NCI-H226 (cell line): ENCODE measurements at regions not wholly inside any gene's neighbourhood (a gene's known extent, or its start where the extent isn't known, plus 50 kb on each side); places are given as distances from the start of the nearest gene placed in this dataset.
"Not testable (repeated sequence)": the region's sequence is repeated elsewhere in the genome, so short reads cannot be mapped to it uniquely, and the experiment has no call there.

ENCODE experiments used
- DNase-seq: peaks from one replicate; pipeline ENCODE4 v3.0.0-alpha.2; 2015

DNA sequence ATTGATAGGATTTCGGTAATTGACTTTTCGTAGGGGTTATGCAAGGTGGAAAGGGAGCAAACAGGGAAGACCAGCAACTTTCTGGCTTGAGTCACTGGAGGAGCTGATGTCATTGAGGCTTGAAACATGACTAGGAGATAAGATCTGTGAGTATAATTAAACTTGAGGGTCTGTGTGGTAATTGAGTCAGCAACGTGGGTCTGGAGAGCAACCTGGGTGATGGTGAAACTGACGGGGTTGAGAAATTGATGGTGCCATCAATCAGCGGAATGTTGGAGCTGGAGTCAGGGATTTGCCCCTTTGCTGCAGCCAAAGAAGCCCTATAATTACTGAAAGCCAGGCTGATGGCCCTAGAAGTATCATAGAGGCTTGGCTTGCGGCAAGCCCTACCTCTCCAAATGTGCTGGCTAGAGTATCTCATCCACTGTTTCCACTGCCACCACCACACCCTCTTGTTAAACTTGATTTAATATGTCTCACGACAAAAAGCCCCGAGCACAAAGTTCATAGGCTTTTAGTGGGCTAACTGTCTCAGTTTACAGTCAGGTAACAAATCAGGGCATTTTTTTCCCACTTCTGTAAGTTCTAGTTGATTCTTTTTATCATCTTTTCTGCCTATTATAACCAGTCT lies 186.9 kb upstream of the ELAC2 start:
- no peak for DNase-seq

DNA sequence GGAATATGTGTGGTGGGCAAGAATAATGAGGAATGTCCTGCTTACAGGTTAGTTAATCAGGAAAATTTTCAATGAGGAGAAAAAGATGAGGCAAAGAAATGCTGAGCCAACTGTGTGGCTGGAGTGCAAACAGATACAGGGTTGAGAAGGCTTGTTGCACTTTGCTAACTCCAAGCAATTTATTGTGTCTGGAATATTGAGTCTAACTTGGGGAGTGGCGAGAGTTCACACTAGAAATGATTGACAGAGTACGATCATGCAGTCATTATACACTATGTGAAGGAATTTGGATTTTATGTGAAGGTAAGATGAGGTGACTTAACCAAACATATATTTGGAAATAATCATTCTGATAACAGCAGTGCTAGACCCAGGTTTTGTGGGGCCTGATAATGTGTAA lies 185.0 kb upstream of the ELAC2 start:
- DNase-seq, result no peak

DNA sequence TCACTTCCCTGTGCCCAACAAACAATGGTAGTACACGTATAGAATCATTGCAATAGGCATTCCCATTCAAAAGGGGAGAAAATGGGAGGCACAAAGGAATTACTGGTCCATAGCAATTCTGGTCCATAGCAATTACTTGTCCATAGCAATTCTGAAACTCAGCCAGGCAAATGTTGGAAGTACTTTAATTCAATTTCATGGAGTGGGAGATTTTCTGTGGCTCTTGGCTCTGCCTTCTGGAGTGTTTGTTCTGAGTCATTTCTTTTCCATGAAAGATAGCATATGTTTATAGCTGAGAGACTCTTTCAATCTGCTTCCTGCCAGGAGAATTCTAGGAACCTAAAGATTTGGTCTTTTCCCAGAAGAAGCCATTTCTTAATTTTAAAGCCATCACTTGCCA lies 182.8 kb upstream of the ELAC2 start:
- DNase-seq, result no peak

DNA sequence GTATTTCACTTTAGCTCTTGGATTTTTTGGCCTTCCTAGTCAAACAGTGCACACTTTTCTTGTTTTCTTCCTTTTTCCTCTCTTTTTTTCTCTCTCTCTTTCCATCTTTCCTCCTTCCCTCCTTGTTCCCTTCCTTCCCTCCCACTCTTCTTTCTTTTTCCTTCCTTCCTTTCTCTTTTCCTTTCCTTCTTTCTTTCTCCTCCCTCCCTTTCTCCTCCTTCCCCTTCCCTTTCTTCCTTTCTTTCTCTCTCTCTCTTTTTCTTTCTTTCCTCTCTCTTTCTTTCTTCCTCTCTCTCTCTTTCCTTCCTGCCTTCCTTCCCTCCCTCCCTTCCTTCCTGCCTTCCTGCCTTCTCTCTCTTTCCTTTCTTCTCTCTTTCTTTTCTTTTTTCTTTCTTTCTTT lies 181.6 kb upstream of the ELAC2 start:
- DNase-seq, result no peak

DNA sequence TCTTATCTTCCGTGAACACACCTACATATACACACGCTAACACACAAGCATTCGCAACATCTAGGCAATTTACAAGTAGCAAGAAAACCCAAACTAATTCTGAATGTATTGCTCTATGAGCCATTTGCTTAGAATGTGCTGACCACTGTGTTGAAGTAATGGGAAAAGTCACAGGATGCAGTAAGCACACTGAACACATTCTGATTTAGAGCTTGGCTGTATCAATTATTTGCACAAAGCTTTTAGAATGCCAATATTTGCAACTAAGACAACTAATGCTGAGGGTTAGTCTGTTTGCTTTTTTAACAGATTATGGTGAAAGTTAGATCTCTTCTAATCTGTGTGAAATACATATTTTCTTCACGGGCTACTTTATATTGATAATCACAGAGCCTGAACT lies 179.8 kb upstream of the ELAC2 start:
- no peak for DNase-seq

DNA sequence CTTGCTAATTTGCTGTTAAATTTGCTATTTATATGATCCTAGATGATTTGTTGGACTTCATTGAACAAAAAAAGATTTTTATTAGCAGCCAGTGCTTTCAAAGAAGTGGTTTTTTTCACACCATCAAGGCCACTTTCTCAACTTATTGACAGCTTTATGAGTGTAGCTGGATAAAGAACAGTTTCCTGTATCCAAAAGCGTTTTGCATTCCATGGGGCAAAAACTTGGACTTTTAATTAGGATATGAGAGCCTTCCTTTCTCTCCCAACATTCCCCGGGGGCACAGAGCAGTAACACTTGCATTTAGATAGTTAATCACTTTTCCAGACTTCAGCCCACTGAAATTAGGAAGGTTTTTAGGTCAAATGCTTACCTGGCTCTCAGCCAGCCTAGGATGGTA lies 177.1 kb upstream of the ELAC2 start:
- DNase-seq, result no peak

DNA sequence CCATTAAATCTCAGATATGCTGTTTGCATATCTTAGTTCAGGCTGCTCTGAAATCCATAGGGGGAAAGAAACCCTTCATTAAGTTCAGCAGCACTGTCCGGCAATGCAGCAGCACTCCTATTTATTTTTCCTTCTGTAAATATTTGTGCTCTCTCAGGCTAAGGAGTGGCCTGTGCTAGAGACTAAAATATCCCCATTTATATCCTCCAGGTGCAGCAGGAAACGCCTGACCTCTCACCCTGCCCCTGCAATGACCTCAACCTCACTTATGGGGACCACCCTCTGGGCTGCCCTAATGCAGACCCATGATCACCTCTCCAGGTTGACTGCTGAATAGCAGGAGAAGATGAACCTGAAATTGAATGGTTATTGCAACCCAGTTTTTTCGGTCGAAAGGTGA lies 165.0 kb upstream of the ELAC2 start:
- no peak for DNase-seq

DNA sequence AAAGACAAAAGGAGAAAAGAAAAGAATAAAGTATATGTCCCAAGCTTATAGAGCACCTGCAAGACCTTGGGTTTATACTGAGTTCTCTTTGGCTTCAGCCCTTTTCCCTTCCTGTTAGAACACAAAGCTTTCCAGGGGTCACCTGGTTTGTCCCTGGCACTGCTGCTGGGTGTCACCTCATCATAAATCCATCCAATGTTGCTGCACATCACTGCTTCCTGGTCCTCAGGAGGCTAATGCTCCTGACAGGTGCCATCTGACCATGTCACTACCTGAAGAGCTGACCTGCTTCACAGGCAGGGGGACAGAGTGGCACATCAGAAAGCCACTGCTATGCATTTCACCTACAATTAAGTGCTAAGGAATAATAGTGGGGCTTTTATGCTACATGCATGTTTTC lies 164.6 kb upstream of the ELAC2 start:
- DNase-seq, result no peak

DNA sequence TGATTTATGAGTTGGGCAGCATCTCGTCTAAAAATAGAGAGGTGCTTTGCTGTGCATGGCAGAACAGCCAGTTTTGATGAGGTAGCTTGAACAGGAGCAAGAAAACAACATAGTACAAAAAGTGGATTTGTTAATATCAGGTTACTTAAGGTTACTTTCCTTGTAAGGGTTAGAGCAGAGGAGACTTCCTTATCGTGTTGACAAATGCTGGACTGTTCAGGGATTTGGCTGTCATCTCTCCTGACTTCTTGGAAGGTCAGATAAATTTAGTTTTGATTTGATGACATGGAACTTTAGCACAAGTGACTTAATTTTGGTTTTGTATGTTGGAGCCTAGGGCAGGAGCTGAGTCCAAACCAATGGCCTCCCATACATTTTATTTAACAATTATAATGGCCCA lies 163.9 kb upstream of the ELAC2 start:
- no peak for DNase-seq

DNA sequence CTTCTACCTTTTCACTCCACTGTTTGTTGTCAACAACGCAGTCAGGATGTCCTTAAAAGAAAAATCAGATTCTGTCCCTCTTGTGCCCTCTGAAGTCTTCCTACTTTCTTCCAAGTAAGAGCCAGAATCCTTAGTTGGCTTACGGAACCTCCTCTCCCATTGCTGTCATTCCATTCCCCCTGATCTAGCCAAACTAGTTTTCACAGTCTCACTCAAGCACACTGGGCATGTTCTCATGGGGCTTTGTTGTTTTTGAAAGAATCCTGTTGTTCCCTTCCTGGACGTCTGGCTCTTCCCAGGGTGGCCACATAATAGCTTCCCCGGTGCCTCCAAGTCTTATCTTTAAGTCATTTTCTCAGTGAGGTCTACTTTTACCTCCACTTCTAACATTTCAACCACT lies 158.6 kb upstream of the ELAC2 start:
- DNase-seq, result no peak

DNA sequence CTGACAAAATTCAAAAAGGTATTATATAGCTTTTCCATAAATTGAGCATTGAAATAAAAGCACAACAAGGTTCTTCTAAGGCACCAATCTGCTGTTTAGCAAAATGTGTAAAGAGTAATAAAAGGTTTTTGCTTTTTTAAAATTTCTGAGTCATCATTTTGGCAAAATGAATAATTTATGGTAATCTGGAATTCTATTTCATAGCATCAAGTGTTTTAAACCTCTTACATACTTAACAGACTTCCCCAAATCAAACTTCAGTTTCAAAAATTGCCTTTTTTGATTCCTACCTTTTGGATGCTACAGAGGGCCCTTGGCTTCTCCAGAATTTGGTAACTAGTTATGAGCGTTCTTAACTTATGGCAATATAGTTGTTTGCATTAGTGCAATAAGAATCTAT lies 154.0 kb upstream of the ELAC2 start:
- DNase-seq, result no peak

DNA sequence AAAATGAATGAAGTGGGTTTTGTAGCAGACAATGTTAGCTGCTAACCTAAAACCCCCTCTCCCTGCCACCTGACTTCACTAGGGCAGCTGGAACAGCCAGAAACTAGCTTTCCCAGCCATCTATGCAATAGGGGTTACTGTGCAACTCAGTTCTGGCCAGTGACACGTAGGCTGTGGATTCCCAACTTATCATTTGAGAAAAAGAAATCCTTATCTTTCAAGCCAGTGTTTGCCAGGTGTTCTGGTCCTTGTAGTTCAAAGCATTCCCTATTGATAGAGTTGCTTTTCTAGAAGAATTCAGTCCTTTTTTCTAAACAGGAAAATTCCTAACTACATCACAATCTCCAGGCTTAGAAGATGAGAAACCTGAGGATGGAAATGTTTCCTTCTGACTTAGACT lies 144.5 kb upstream of the ELAC2 start:
- no peak for DNase-seq

DNA sequence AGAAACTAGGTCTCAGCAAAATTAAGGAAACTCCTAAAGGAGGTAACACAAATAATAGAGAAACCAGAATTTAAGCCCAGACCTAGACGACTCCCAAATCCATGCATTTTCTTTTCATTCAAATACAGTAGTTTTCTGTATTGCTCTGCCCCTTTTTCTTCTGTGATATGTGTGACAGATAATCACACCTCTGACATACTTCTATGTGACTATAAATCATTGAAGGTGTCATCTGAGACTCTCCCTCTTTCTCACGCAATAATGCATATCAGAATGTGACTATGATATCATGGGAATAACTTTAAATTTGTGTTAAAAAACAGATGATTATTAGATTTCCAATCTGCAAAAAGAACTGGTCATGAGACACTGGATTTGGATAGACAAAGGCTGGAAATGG lies 143.0 kb upstream of the ELAC2 start:
- DNase-seq, result no peak

DNA sequence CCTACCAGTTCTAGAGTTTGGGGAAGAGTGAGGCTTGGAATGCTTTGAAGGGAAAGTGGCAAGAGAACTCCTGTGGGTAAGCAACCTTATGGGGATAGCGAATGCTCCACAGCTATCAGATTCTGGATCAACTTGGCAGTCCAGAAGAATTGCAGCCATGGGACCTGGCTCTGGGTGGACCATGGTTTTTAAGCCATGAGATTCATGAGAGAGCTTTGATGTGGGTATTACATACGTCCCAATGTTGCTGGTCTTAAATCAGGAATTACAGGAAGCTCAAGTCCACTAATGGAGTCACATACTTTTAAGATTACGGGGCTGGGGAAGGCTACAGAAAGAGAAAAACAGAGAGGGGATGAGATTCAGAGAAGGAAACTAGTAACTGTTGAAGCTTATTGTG lies 142.5 kb upstream of the ELAC2 start:
- no peak for DNase-seq

DNA sequence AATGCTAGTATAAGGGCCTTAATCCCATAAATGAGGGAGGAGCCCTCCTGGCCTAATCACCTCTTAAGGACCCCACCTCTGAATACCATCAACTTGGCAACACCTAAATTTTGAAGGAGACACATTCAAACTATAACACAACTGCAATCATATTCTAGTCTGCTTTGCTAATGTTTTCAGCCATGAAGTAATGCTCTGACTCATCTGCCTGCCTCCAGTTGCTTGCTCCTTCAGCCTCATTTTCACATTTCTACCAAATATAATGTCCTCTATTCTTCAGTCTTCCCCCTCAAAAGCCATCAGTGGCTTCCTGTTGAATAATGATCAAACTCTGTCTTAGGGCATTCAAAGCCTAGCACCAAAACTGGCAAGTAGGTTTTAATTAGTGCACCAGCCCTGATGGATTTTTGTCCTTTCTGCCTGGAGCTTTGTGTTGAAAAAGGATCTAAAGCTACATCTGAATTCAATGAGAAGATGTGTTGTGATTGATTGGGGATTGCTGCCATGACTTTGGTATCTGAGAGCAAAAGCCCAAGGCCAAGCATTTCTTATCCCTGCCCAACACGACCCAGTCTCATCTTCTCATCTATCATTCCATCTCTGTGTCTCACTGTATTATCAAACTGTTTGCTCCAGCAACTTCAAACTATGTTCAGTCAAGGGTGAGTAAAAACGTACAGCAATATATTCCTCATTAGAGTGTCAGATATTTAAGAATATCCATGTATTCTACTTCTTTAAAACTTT lies 140.8 kb upstream of the ELAC2 start:
- no peak for DNase-seq

DNA sequence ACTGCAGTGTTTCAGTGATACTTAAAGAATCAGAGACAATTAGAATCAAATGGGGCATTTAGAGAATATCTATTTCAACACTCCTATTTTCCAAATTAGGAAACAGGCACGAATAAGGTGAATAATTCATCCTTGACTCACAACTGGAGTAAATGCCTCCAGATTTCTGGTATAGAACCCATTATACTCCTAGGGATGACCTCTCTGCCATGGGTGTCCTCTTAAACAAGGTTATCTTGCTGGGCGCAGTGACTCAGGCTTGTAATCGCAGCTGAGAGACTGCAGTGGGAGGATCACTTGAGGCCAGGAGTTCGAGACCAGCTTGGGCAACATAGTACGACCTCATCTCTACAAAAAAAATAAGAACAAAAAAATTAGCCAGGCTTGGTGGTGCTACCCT lies 139.8 kb upstream of the ELAC2 start:
- DNase-seq, result no peak

DNA sequence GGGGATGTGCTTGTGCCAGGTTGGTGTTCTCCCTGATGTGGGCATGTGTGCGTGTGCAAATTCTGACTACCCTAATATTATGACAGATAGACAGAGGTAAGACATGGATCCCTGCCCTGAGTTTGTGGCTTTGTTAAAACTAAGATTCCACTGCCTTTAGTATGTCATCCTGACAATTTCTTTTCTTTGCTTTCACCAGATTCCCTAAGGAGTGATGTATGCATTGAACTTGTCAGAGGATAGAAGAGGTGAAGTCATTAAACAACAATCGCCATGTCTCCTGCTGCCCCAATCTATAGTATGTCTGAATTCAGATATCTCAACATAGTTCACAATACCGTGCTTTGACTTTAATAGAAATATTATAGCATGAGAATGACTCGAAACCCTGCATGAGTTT lies 137.1 kb upstream of the ELAC2 start:
- no peak for DNase-seq

DNA sequence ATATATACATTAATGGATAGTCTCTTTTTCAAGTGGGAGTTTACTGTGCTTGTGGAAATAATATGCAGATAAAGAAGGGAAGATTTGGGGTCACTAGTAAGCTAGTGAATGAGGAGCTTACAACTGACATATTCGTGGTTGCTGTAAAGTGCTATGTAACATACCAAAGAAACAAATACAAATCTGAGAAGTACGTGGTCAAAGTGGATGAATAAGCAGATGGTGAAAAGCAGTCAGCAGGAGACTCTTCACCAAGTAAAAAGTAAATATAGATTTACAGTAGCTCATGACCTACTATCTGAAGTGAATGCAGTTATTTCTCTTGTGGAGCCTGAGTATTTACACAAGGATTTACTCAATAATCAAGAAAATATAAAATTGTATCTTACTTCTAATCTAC lies 136.6 kb upstream of the ELAC2 start:
- no peak for DNase-seq

DNA sequence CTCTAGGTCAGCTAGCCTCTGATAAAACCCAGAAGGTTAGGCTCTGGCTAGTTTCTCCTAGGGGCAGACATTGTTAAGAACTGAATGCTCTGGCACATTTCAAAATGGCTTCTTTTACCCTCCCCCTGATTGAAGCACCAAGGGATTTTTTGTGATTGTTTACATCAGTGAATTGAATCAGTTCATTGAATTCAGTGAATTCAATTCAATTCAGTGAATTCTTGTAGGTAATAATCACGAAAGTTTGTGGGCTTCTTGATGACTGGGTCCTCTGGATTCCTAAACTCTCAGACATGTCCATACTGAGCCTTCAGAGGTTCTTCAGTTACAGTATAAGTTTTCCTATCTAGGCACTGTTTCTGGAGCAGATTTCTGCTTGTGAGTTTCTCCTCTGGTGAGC lies 135.2 kb upstream of the ELAC2 start:
- no peak for DNase-seq

DNA sequence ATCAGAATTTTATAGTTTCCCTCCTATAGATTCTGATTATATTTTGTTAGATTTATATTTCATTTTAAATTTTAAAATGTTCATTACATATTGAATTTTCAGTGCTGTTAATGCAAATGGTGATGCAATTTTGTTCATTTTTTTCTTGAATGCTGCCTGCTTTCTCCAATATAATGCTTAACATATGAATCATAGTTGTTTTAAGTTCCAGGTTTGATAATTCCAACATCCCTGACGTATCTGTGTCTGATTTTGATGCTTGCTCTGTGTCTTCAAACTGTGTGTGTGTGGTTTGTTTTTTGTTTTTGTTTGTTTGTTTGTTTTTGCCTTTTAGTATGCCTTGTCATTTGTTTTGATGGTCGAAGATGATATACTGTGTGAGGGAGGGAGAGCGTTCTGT lies 134.7 kb upstream of the ELAC2 start:
- DNase-seq, result no peak

DNA sequence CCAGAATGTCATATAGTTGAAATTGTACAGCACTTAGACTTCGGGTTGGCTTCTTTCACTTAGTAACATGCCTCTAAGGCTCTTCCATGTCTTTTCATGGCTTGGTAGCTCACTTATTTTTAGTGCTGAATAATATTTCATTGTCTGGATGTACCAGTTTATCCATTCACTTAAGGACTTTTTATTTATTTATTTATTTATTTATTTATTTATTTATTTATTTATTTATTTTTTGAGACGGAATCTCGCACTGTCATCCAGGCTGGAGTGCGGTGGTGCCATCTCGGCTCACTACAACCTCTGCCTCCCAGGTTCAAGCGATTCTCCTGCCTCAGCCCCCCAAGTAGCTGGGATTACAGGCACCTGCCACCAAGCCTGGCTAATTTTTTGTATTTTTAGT lies 132.9 kb upstream of the ELAC2 start:
- not testable (repeated sequence) for DNase-seq

DNA sequence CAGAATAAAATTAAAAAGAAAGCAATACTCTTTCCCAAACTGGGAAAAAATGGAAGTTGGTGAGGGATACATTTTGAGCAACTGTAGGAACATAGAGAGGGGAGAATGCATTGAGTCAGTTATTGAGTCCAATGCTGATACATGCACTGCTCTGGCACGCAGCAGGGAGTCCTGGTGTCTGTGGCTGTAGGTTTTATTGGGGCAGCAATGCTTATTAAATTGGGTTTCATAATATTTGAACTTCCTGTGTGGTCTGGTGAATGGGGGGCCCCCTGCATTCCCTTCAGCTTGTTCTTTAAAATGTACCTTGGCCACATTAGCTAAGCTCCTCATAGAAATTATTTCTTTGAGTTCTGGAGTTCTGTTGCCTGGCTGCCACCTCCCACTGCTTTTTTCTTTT lies 125.2 kb upstream of the ELAC2 start:
- DNase-seq, result no peak

DNA sequence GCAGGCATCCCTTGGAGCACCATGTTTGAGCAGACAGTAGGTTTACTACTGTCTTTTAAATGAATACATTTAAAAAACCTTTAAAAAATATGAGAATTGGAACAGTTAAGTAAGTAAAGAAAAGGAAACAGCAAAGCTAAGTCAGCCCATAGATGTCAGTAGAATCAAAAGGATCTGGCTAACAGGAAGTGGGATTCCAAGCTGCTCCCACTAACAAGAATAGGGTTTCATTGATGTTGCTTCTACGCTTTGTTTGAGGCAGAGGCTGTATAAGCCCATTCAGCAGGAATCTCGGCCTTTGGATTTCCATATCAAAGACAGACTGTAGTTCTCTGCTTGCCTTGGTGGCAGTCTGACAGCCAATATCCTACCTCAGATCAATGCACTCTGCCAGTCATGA lies 122.9 kb upstream of the ELAC2 start:
- no peak for DNase-seq

DNA sequence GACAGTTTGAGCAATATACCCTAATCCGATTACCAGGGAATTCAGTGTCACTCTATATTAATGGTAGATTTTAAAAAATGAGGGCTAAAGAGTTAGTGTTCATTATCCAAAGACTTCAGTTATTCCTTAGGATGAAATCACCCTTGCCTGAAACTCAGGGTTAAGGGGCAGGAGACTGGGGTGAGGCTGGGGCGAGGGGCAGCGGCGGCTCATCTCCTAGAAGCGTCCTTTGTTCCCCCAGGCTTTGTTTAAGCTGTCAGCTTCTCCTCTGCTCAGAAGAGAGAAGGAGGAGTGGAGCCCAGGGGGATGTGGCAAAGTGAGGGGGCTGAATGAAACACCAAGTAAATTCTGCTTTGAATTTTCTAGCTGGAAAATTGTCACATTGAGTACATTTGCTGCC lies 117.7 kb upstream of the ELAC2 start:
- no peak for DNase-seq

DNA sequence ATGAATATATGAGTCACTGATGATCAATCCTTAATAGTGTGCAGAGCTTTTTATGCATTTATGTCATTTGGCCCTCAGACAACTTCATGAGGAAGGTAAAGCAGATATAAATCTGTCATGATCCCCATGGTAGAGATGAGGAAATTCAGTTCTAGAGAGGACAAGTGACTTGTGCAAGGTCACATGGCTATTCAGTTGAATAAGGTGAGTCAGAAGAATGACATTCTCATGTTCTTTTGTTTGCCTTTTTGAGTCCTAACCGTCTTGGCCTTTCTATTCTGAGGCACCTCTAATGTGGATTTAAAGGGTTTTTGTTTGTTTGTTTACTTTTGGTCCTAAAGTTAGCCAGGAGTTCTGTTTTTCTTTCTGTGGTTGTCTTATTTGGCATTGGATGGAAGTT lies 116.2 kb upstream of the ELAC2 start:
- no peak for DNase-seq
